ENCODE measurements at regions not wholly inside any gene's neighbourhood (a gene's known extent, or its start where the extent isn't known, plus 50 kb on each side); places are given as distances from the start of the nearest gene placed in this dataset.

- CTCF ChIA-PET: interaction anchor here (0.6 to 0.7 kb wide), 2 partner anchors 376 to 1012 kb away, joined by 3 read pairs; no protein-coding TSS in a partner anchor
- DNase-seq (no peak), ATAC-seq (no peak)
- intact Hi-C loops (cut with micrococcal nuclease): loop anchor here (2.0 to 10.0 kb wide), 2 partner anchors 257 to 361 kb away; partner anchors contain the start of gene LDOC1 (in 1 of the 2)
- H3K36me3 ChIP-seq (ENCODE audit: control insufficient read depth in 2 of 3, insufficient read depth in 3 of 3, low read length in 3 of 3): no peaks in the 10 kb centered on the region
- peak overlapping the region in 1 of 9 donors; percentile 84 for H3K27ac Mint-ChIP-seq
- no peaks in the 10 kb centered on the region for H3K27me3 Mint-ChIP-seq
- peaks cover 0 to 16% (median 6%) of the 10 kb centered on the region in 7 donors for H3K4me1 Mint-ChIP-seq
- H3K4me1 ChIP-seq (ENCODE audit: control insufficient read depth in 2 of 2, insufficient read depth in 2 of 2, low read length in 2 of 2): no peaks in the 10 kb centered on the region
- peaks cover 0 to 2% (median 0%) of the 10 kb centered on the region in 11 donors for H3K9me3 Mint-ChIP-seq
- H3K36me3 Mint-ChIP-seq: no peaks in the 10 kb centered on the region
- no peaks in the 10 kb centered on the region for H3K9me3 ChIP-seq (ENCODE audit: control insufficient read depth in 2 of 3, low read length in 3 of 3)
- no peak overlapping the region for H3K4me3 ChIP-seq (ENCODE audit: low read length)
- no peaks in the 10 kb centered on the region for H3K27me3 ChIP-seq (ENCODE audit: control insufficient read depth in 2 of 2, insufficient read depth in 2 of 2, low read length in 2 of 2)
- H3K27ac ChIP-seq (ENCODE audit: low read depth, low read length): no peak overlapping the region
- H3K4me3 Mint-ChIP-seq: peak overlapping the region in 2 of 10 donors; percentile 22 to 61
- POLR2A ChIA-PET: no interaction called here
Observed at GRCh38 chrX:140917354-140918115, 84.9 kb upstream of the SPANXB1 start.

- DNase-seq: peak in 7 of 9 donors; percentile 11 to 52 (median 39)
- Histone ChIP-seq H3K27me3 (ENCODE audit: control insufficient read depth in 2 of 2, insufficient read depth in 2 of 2, low read length in 2 of 2) (no peaks in the 10 kb centered on the region), H3K4me3 (ENCODE audit: low read length) (no peak overlapping the region), H3K9me3 (ENCODE audit: control insufficient read depth in 2 of 3, low read length in 3 of 3) (no peaks in the 10 kb centered on the region), H3K4me1 (ENCODE audit: control insufficient read depth in 2 of 2, insufficient read depth in 2 of 2, low read length in 2 of 2) (no peaks in the 10 kb centered on the region), H3K27ac (ENCODE audit: low read depth, low read length) (no peak overlapping the region), H3K36me3 (ENCODE audit: control insufficient read depth in 2 of 3, insufficient read depth in 3 of 3, low read length in 3 of 3) (no peaks in the 10 kb centered on the region)
- peak overlapping the region in 1 of 9 donors; percentile 84 for H3K27ac Mint-ChIP-seq
- peaks cover 0 to 2% (median 0%) of the 10 kb centered on the region in 11 donors for H3K9me3 Mint-ChIP-seq
- ATAC-seq: peak; percentile 82
- ChIA-PET CTCF (interaction anchor here (0.6 to 0.7 kb wide), 2 partner anchors 376 to 1011 kb away, joined by 3 read pairs; no protein-coding TSS in a partner anchor), POLR2A (no interaction called here)
- H3K27me3 Mint-ChIP-seq: no peaks in the 10 kb centered on the region
- H3K4me1 Mint-ChIP-seq: peaks cover 0 to 16% (median 6%) of the 10 kb centered on the region in 7 donors
- no peaks in the 10 kb centered on the region for H3K36me3 Mint-ChIP-seq
- no peak overlapping the region for H3K4me3 Mint-ChIP-seq
- intact Hi-C loops (cut with micrococcal nuclease): loop anchor here (2.0 to 10.0 kb wide), 2 partner anchors 256 to 360 kb away; partner anchors contain the start of gene LDOC1 (in 1 of the 2)
Observed at GRCh38 chrX:140918398-140919038, 83.9 kb upstream of the SPANXB1 start.

GRCh38 chrX:140920416-140920815 lies 82.0 kb upstream of the SPANXB1 start:
- Histone ChIP-seq H3K27me3 (ENCODE audit: control insufficient read depth in 2 of 2, insufficient read depth in 2 of 2, low read length in 2 of 2) (no peaks in the 10 kb centered on the region), H3K9me3 (ENCODE audit: control insufficient read depth in 2 of 3, low read length in 3 of 3) (no peaks in the 10 kb centered on the region), H3K4me1 (ENCODE audit: control insufficient read depth in 2 of 2, insufficient read depth in 2 of 2, low read length in 2 of 2) (no peaks in the 10 kb centered on the region), H3K4me3 (ENCODE audit: low read length) (no peak overlapping the region), H3K36me3 (ENCODE audit: control insufficient read depth in 2 of 3, insufficient read depth in 3 of 3, low read length in 3 of 3) (no peaks in the 10 kb centered on the region), H3K27ac (ENCODE audit: low read depth, low read length) (no peak overlapping the region)
- ATAC-seq: no peak
- intact Hi-C loops (cut with micrococcal nuclease): no loop called here
- H3K36me3 Mint-ChIP-seq: no peaks in the 10 kb centered on the region
- H3K4me1 Mint-ChIP-seq: peaks cover 0 to 16% (median 6%) of the 10 kb centered on the region in 7 donors
- no peak overlapping the region for H3K27ac Mint-ChIP-seq
- DNase-seq: no peak
- H3K9me3 Mint-ChIP-seq: no peaks in the 10 kb centered on the region
- H3K4me3 Mint-ChIP-seq: no peak overlapping the region
- CTCF ChIA-PET: no interaction called here
- POLR2A ChIA-PET: no interaction called here
- H3K27me3 Mint-ChIP-seq: no peaks in the 10 kb centered on the region

- Histone ChIP-seq H3K36me3 (ENCODE audit: control insufficient read depth in 2 of 3, insufficient read depth in 3 of 3, low read length in 3 of 3) (no peaks in the 10 kb centered on the region), H3K4me3 (ENCODE audit: low read length) (no peak overlapping the region), H3K4me1 (ENCODE audit: control insufficient read depth in 2 of 2, insufficient read depth in 2 of 2, low read length in 2 of 2) (no peaks in the 10 kb centered on the region), H3K27me3 (ENCODE audit: control insufficient read depth in 2 of 2, insufficient read depth in 2 of 2, low read length in 2 of 2) (no peaks in the 10 kb centered on the region), H3K9me3 (ENCODE audit: control insufficient read depth in 2 of 3, low read length in 3 of 3) (no peaks in the 10 kb centered on the region), H3K27ac (ENCODE audit: low read depth, low read length) (no peak overlapping the region)
- DNase-seq: no peak
- ChIA-PET CTCF (no interaction called here), POLR2A (no interaction called here)
- Mint-ChIP-seq H3K27me3 (peaks cover 0 to 3% (median 0%) of the 10 kb centered on the region in 5 donors), H3K9me3 (no peaks in the 10 kb centered on the region), H3K36me3 (no peaks in the 10 kb centered on the region), H3K27ac (no peak overlapping the region), H3K4me3 (no peak overlapping the region), H3K4me1 (peaks cover 0 to 4% (median under 1%) of the 10 kb centered on the region in 7 donors)
- no peak for ATAC-seq
- intact Hi-C loops (cut with micrococcal nuclease): no loop called here
Observed at GRCh38 chrX:140923118-140923517, 79.3 kb upstream of the SPANXB1 start.

GRCh38 chrX:140928739-140929138 lies 73.7 kb upstream of the SPANXB1 start:
- H3K4me1 Mint-ChIP-seq: no peaks in the 10 kb centered on the region
- Histone ChIP-seq H3K36me3 (ENCODE audit: control insufficient read depth in 2 of 3, insufficient read depth in 3 of 3, low read length in 3 of 3) (no peaks in the 10 kb centered on the region), H3K9me3 (ENCODE audit: control insufficient read depth in 2 of 3, low read length in 3 of 3) (no peaks in the 10 kb centered on the region), H3K27ac (ENCODE audit: low read depth, low read length) (no peak overlapping the region), H3K27me3 (ENCODE audit: control insufficient read depth in 2 of 2, insufficient read depth in 2 of 2, low read length in 2 of 2) (no peaks in the 10 kb centered on the region), H3K4me1 (ENCODE audit: control insufficient read depth in 2 of 2, insufficient read depth in 2 of 2, low read length in 2 of 2) (no peaks in the 10 kb centered on the region), H3K4me3 (ENCODE audit: low read length) (no peak overlapping the region)
- CTCF ChIA-PET: no interaction called here
- intact Hi-C loops (cut with micrococcal nuclease): no loop called here
- H3K9me3 Mint-ChIP-seq: peaks cover 0 to 4% (median 0%) of the 10 kb centered on the region in 11 donors
- ATAC-seq: no peak
- no peak overlapping the region for H3K4me3 Mint-ChIP-seq
- POLR2A ChIA-PET: no interaction called here
- H3K36me3 Mint-ChIP-seq: no peaks in the 10 kb centered on the region
- H3K27ac Mint-ChIP-seq: no peak overlapping the region
- peaks cover 0 to 3% (median 0%) of the 10 kb centered on the region in 5 donors for H3K27me3 Mint-ChIP-seq
- DNase-seq: no peak

- no peak overlapping the region for H3K4me3 Mint-ChIP-seq
Observed at GRCh38 chrX:140933016-140933415, 69.4 kb upstream of the SPANXB1 start.

More at GRCh38 chrX:140933016-140933415, 69.4 kb upstream of the SPANXB1 start:
- Histone ChIP-seq H3K4me1 (ENCODE audit: control insufficient read depth in 2 of 2, insufficient read depth in 2 of 2, low read length in 2 of 2) (no peaks in the 10 kb centered on the region), H3K36me3 (ENCODE audit: control insufficient read depth in 2 of 3, insufficient read depth in 3 of 3, low read length in 3 of 3) (no peaks in the 10 kb centered on the region), H3K4me3 (ENCODE audit: low read length) (no peak overlapping the region), H3K9me3 (ENCODE audit: control insufficient read depth in 2 of 3, low read length in 3 of 3) (no peaks in the 10 kb centered on the region), H3K27me3 (ENCODE audit: control insufficient read depth in 2 of 2, insufficient read depth in 2 of 2, low read length in 2 of 2) (no peaks in the 10 kb centered on the region), H3K27ac (ENCODE audit: low read depth, low read length) (no peak overlapping the region)
- H3K4me1 Mint-ChIP-seq: no peaks in the 10 kb centered on the region
- intact Hi-C loops (cut with micrococcal nuclease): no loop called here
- H3K36me3 Mint-ChIP-seq: no peaks in the 10 kb centered on the region
- H3K9me3 Mint-ChIP-seq: peaks cover 0 to 4% (median 0%) of the 10 kb centered on the region in 11 donors
- H3K27me3 Mint-ChIP-seq: peaks cover 0 to 5% (median 0%) of the 10 kb centered on the region in 5 donors
- DNase-seq (no peak), ATAC-seq (no peak)
- H3K27ac Mint-ChIP-seq: no peak overlapping the region
- POLR2A ChIA-PET: no interaction called here
- CTCF ChIA-PET: no interaction called here
